Neural progenitor cell (in vitro differentiated cells): ENCODE measurements at regions not wholly inside any gene's neighbourhood (a gene's known extent, or its start where the extent isn't known, plus 50 kb on each side); places are given as distances from the start of the nearest gene placed in this dataset.

ENCODE experiments used
- DNase-seq: peaks from one replicate; pipeline ENCODE4 v3.0.0-alpha.2; 2016; ENCODE audit warnings: low spot score
- H2AFZ ChIP-seq: fragments of 200-600 bp; sonication (generic); replicated peaks from 2 replicates; pipeline ENCODE4 v1.6.1; 2016; ENCODE audit warnings: antibody characterized with exemption
- H3F3A ChIP-seq: fragments of 200-600 bp; sonication (generic); 2 replicates; pipeline ENCODE4 v1.6.1; 2016; ENCODE audit warnings: antibody characterized with exemption, low read depth
- H3K27ac ChIP-seq: fragments of 200-600 bp; sonication (generic); 2 replicates; pipeline ENCODE4 v1.5.1; 2016; ENCODE audit warnings: mild to moderate bottlenecking
- H3K27me3 ChIP-seq: fragments of 200-600 bp; sonication (generic); 2 replicates; pipeline ENCODE4 v1.6.1; 2016; ENCODE audit warnings: mild to moderate bottlenecking, moderate library complexity
- H3K36me3 ChIP-seq: fragments of 200-600 bp; sonication (generic); 2 replicates; pipeline ENCODE4 v1.5.1; 2016
- H3K4me1 ChIP-seq: fragments of 200-600 bp; sonication (generic); 2 replicates; pipeline ENCODE4 v1.6.1; 2016; ENCODE audit warnings: mixed run types
- H3K4me2 ChIP-seq: fragments of 200-600 bp; sonication (generic); 2 replicates; pipeline ENCODE4 v1.6.1; 2016
- H3K4me3 ChIP-seq: fragments of 200-600 bp; sonication (generic); 2 replicates; pipeline ENCODE4 v1.5.1; 2016
- H3K79me2 ChIP-seq: fragments of 200-600 bp; sonication (generic); 2 replicates; pipeline ENCODE4 v1.6.1; 2016; ENCODE audit warnings: low read depth
- H3K9ac ChIP-seq: fragments of 200-600 bp; sonication (generic); 2 replicates; pipeline ENCODE4 v1.6.1; 2016
- H3K9me3 ChIP-seq: fragments of 200-600 bp; sonication (generic); 2 replicates; pipeline ENCODE4 v1.5.1; 2016; ENCODE audit warnings: low read depth
- H4K20me1 ChIP-seq: fragments of 200-600 bp; sonication (generic); 2 replicates; pipeline ENCODE4 v1.6.1; 2016; ENCODE audit warnings: low read depth
- H3K27ac Mint-ChIP-seq: 3 replicates; pipeline ENCODE4 v1.8.0; 2021; ENCODE audit warnings: mixed read lengths
- H3K27me3 Mint-ChIP-seq: 2 replicates; pipeline ENCODE4 v1.8.0; 2022; ENCODE audit warnings: low read depth, mild to moderate bottlenecking, inconsistent platforms, moderate library complexity, mixed read lengths; ENCODE audit not compliant: insufficient read depth
- H3K36me3 Mint-ChIP-seq: 3 replicates; pipeline ENCODE4 v1.8.0; 2021; ENCODE audit warnings: mixed read lengths
- H3K4me1 Mint-ChIP-seq: 3 replicates; pipeline ENCODE4 v1.8.0; 2021; ENCODE audit warnings: mixed read lengths
- H3K4me3 Mint-ChIP-seq: 3 replicates; pipeline ENCODE4 v1.8.0; 2021; ENCODE audit warnings: mild to moderate bottlenecking, moderate library complexity, mixed read lengths
- H3K9me3 Mint-ChIP-seq: 3 replicates; pipeline ENCODE4 v1.8.0; 2020; ENCODE audit warnings: mixed read lengths
- CTCF ChIP-seq: fragments of 200-600 bp; sonication (generic); IDR thresholded peaks from 2 replicates; pipeline ENCODE4 v1.5.1; 2017; ENCODE audit warnings: antibody characterized with exemption, mild to moderate bottlenecking
- EZH2 ChIP-seq: fragments of 200-600 bp; sonication (generic); IDR thresholded peaks from 2 replicates; pipeline ENCODE4 v1.6.1; 2017; ENCODE audit warnings: antibody characterized with exemption, mild to moderate bottlenecking, moderate library complexity
- EZH2phosphoT487 ChIP-seq: fragments of 200-600 bp; sonication (generic); IDR thresholded peaks from 2 replicates; pipeline ENCODE4 v1.6.1; 2017; ENCODE audit warnings: antibody characterized with exemption

DNA sequence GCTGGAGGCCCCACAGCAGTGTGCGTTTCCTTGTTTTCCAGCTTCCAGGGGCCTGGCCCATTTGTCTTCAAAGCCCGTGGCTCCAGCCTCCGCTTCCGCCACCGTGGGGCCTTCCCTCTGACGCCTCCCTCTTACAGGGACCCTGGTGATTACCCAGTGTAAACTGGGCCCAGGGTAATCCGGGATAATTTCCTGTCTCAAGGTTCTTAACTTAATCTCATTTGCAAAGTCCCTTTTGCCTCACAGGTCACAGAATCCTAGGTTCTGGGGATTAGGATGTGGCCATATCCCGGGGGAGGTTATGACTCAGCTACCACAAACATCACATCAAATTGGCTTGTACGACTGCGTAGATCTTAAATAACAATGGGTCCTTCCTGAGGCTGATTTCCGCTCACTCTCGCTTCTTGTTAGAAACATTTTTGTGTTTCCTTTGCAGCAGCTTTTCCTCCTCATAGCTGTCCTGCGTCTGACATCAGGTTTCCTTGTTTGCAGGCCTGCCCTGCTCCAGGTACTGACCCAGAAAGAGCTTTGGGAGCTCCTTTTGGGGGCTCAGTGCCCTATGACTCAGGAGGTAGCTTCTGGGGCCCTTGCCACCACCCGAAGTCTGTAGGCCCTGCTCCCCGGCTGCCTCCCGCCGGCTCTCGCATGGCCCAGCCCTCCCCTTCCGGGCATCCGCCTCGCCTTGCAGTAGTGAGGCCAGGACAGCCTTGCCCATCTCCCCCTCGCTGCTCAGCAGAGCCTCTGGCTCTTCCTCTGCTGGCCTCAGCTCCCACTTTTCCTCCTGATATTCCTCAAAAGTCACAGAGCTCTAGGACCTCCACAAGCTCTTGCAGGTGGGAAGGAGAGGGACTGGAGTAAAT, 100.5 kb downstream of the ERMARD start:
- Mint-ChIP-seq H3K4me1 (peaks cover 31% of the 10 kb centered on the region), H3K36me3 (no peaks in the 10 kb centered on the region), H3K27ac (peak overlapping the region; percentile 47), H3K27me3 (peaks cover 15% of the 10 kb centered on the region), H3K4me3 (no peak overlapping the region), H3K9me3 (peaks cover 15% of the 10 kb centered on the region)
- Histone ChIP-seq H2AFZ (peak overlapping the region; percentile 22), H3K27me3 (no peaks in the 10 kb centered on the region), H4K20me1 (no peaks in the 10 kb centered on the region), H3K4me1 (peaks cover 7% of the 10 kb centered on the region), H3K9me3 (no peaks in the 10 kb centered on the region), H3K27ac (no peak overlapping the region), H3K4me3 (no peak overlapping the region), H3K4me2 (no peak overlapping the region), H3F3A (peaks cover 24% of the 10 kb centered on the region), H3K36me3 (no peaks in the 10 kb centered on the region), H3K9ac (no peak overlapping the region), H3K79me2 (no peaks in the 10 kb centered on the region)
- DNase-seq: peak; percentile 53
- TF ChIP-seq CTCF (no peak), EZH2 (no peak), EZH2phosphoT487 (no peak)

GRCh38 chr6:169850746-169851145, 99.3 kb downstream of the ERMARD start:
- peaks cover 18% of the 10 kb centered on the region for H3K27me3 Mint-ChIP-seq
- Histone ChIP-seq H3K9ac (no peak overlapping the region), H3K4me2 (no peak overlapping the region), H3K4me1 (peaks cover 7% of the 10 kb centered on the region), H3K79me2 (no peaks in the 10 kb centered on the region), H3K27me3 (no peaks in the 10 kb centered on the region), H3F3A (peaks cover 24% of the 10 kb centered on the region), H4K20me1 (no peaks in the 10 kb centered on the region), H3K9me3 (no peaks in the 10 kb centered on the region), H3K36me3 (no peaks in the 10 kb centered on the region), H2AFZ (no peak overlapping the region), H3K4me3 (no peak overlapping the region), H3K27ac (no peak overlapping the region)
- no peak overlapping the region for H3K4me3 Mint-ChIP-seq
- H3K4me1 Mint-ChIP-seq: peaks cover 31% of the 10 kb centered on the region
- TF ChIP-seq EZH2 (no peak), EZH2phosphoT487 (no peak), CTCF (no peak)
- no peak overlapping the region for H3K27ac Mint-ChIP-seq
- H3K36me3 Mint-ChIP-seq: no peaks in the 10 kb centered on the region
- DNase-seq: no peak
- peaks cover 14% of the 10 kb centered on the region for H3K9me3 Mint-ChIP-seq

GRCh38 chr6:169850154-169850553, 98.7 kb downstream of the ERMARD start:
- Histone ChIP-seq H3K4me2 (no peak overlapping the region), H3F3A (peaks cover 24% of the 10 kb centered on the region), H3K36me3 (no peaks in the 10 kb centered on the region), H3K27ac (no peak overlapping the region), H3K79me2 (no peaks in the 10 kb centered on the region), H3K9ac (no peak overlapping the region), H2AFZ (no peak overlapping the region), H3K9me3 (no peaks in the 10 kb centered on the region), H3K4me1 (peaks cover 7% of the 10 kb centered on the region), H3K4me3 (no peak overlapping the region), H3K27me3 (no peaks in the 10 kb centered on the region), H4K20me1 (no peaks in the 10 kb centered on the region)
- H3K4me1 Mint-ChIP-seq: peaks cover 31% of the 10 kb centered on the region
- no peak for DNase-seq
- H3K27me3 Mint-ChIP-seq: peaks cover 18% of the 10 kb centered on the region
- TF ChIP-seq EZH2: no peak
- TF ChIP-seq EZH2phosphoT487: no peak
- no peak for TF ChIP-seq CTCF
- no peaks in the 10 kb centered on the region for H3K36me3 Mint-ChIP-seq
- H3K9me3 Mint-ChIP-seq: peaks cover 11% of the 10 kb centered on the region
- no peak overlapping the region for H3K27ac Mint-ChIP-seq
- no peak overlapping the region for H3K4me3 Mint-ChIP-seq
